CD1c-positive myeloid dendritic cell (primary cell): ENCODE measurements at regions not wholly inside any gene's neighbourhood (a gene's known extent, or its start where the extent isn't known, plus 50 kb on each side); places are given as distances from the start of the nearest gene placed in this dataset.

Experiments used
- DNase-seq: peaks from one replicate; pipeline ENCODE4 v3.0.0-alpha.2; 2016; ENCODE audit errors: extremely low spot score

- DNase-seq, result no peak
These were observed 217.5 kb upstream of the RIOK2 start for GRCh38 chr5:97400537-97400936.

- DNase-seq, result no peak
These were observed 222.9 kb upstream of the RIOK2 start for GRCh38 chr5:97405941-97406340.

- no peak for DNase-seq
These were observed 224.1 kb upstream of the RIOK2 start for GRCh38 chr5:97406946-97407676.

- no peak for DNase-seq
These were observed 225.3 kb upstream of the RIOK2 start for GRCh38 chr5:97408331-97408730.

GRCh38 chr5:97412959-97413358 is 229.9 kb upstream of the RIOK2 start:
- no peak for DNase-seq

- DNase-seq, result no peak
These were observed 234.9 kb upstream of the RIOK2 start for GRCh38 chr5:97417986-97418385.

- DNase-seq, result no peak
These were observed 235.4 kb upstream of the RIOK2 start for GRCh38 chr5:97418462-97418861.

- DNase-seq, result no peak
These were observed 237.6 kb upstream of the RIOK2 start for GRCh38 chr5:97420646-97421045.

- DNase-seq, result no peak
These were observed 239.6 kb upstream of the RIOK2 start for GRCh38 chr5:97422678-97423077.

- no peak for DNase-seq
These were observed 242.5 kb upstream of the RIOK2 start for GRCh38 chr5:97425511-97425910.

GRCh38 chr5:97427235-97427634 is 244.2 kb upstream of the RIOK2 start:
- DNase-seq, result no peak

- no peak for DNase-seq
These were observed 251.0 kb upstream of the RIOK2 start for GRCh38 chr5:97434021-97434420.

- no peak for DNase-seq
These were observed 253.4 kb upstream of the RIOK2 start for GRCh38 chr5:97436405-97436804.

GRCh38 chr5:97443740-97444139 is 260.7 kb upstream of the RIOK2 start:
- DNase-seq, result no peak

- DNase-seq, result no peak
These were observed 266.1 kb upstream of the RIOK2 start for GRCh38 chr5:97449172-97449571.

- DNase-seq, result no peak
These were observed 269.6 kb upstream of the RIOK2 start for GRCh38 chr5:97452646-97453045.

GRCh38 chr5:97453263-97453662 is 270.2 kb upstream of the RIOK2 start:
- DNase-seq, result no peak

- DNase-seq, result no peak
These were observed 271.0 kb upstream of the RIOK2 start for GRCh38 chr5:97454015-97454414.

- DNase-seq, result no peak
These were observed 272.9 kb upstream of the RIOK2 start for GRCh38 chr5:97455996-97456395.

GRCh38 chr5:97458851-97459250 is 275.8 kb upstream of the RIOK2 start:
- no peak for DNase-seq

- no peak for DNase-seq
These were observed 288.9 kb upstream of the RIOK2 start for GRCh38 chr5:97471951-97472350.

GRCh38 chr5:97475847-97476246 is 292.8 kb upstream of the RIOK2 start:
- DNase-seq, result no peak

GRCh38 chr5:97476852-97477534 is 293.9 kb upstream of the RIOK2 start:
- no peak for DNase-seq

- no peak for DNase-seq
These were observed 295.4 kb upstream of the RIOK2 start for GRCh38 chr5:97478483-97478882.
